ENCODE measurements at regions not wholly inside any gene's neighbourhood (a gene's known extent, or its start where the extent isn't known, plus 50 kb on each side); places are given as distances from the start of the nearest gene placed in this dataset.

- TF ChIP-seq TCF4 (CRISPR knock-in tag; IDR thresholded peaks at IDR 0.05; ENCODE audit: borderline replicate concordance), result no peak
- no peak for TF ChIP-seq GLIS3 (CRISPR knock-in tag; IDR thresholded peaks at IDR 0.05)
- no peak for TF ChIP-seq BACH2 (CRISPR knock-in tag; IDR thresholded peaks at IDR 0.05; ENCODE audit: borderline replicate concordance)
- TF ChIP-seq TOX (CRISPR knock-in tag; IDR thresholded peaks at IDR 0.05; ENCODE audit: borderline replicate concordance), result no peak
- TF ChIP-seq, protein P1, sequence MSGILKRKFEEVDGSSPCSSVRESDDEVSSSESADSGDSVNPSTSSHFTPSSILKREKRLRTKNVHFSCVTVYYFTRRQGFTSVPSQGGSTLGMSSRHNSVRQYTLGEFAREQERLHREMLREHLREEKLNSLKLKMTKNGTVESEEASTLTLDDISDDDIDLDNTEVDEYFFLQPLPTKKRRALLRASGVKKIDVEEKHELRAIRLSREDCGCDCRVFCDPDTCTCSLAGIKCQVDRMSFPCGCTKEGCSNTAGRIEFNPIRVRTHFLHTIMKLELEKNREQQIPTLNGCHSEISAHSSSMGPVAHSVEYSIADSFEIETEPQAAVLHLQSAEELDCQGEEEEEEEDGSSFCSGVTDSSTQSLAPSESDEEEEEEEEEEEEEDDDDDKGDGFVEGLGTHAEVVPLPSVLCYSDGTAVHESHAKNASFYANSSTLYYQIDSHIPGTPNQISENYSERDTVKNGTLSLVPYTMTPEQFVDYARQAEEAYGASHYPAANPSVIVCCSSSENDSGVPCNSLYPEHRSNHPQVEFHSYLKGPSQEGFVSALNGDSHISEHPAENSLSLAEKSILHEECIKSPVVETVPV (CRISPR knock-in tag; IDR thresholded peaks at IDR 0.05), result no peak
- no peak for TF ChIP-seq PATZ1 (CRISPR knock-in tag; IDR thresholded peaks at IDR 0.05; ENCODE audit: borderline replicate concordance)
- no peak for TF ChIP-seq ESRRG (CRISPR knock-in tag; IDR thresholded peaks at IDR 0.05)
- no peak for TF ChIP-seq POU6F1 (CRISPR knock-in tag; IDR thresholded peaks at IDR 0.05; ENCODE audit: borderline replicate concordance, low read depth)
- TF ChIP-seq ARNTL (CRISPR knock-in tag; IDR thresholded peaks at IDR 0.05; ENCODE audit: borderline replicate concordance, low read depth), result no peak
- no peak for TF ChIP-seq ZNF70 (CRISPR knock-in tag; IDR thresholded peaks at IDR 0.05)
- TF ChIP-seq OSR1 (CRISPR knock-in tag; IDR thresholded peaks at IDR 0.05), result no peak
- TF ChIP-seq SNAI2 (CRISPR knock-in tag; IDR thresholded peaks at IDR 0.05), result no peak
- no peak for TF ChIP-seq TSHZ2 (CRISPR knock-in tag; IDR thresholded peaks at IDR 0.05)
- no peak for TF ChIP-seq ZFP3 (CRISPR knock-in tag; IDR thresholded peaks at IDR 0.05)
- no peak for TF ChIP-seq ZNF8 (CRISPR knock-in tag; IDR thresholded peaks at IDR 0.05)
- ATAC-seq, result no peak
Observed at GRCh38 chr12:72082986-72083820, 144.6 kb downstream of the TPH2 start.

DNA sequence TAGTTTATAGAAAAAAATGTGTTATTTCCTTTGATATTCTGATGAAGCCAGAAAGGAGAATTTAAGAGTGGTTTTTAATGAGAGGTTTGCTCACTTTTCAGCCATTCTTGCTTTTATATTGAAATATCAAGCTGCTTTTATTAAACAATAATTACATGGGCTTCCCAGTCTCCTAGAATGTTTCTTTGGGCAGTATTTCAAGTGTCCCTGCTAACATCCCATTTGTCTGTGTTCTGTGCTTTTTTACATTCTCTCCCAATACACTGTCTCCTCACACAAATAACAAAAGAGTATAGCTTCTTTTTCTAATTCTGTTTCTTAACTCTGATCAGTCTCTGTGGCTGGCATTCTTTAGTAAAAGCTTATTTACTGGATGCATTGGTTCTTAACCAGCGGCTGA, 145.4 kb downstream of the TPH2 start:
- no peak for ATAC-seq
- TF ChIP-seq CREB5 (CRISPR knock-in tag; IDR thresholded peaks at IDR 0.05; ENCODE audit: low read depth) (no peak), PPARA (CRISPR knock-in tag; IDR thresholded peaks at IDR 0.05; ENCODE audit: borderline replicate concordance) (no peak), BACH2 (CRISPR knock-in tag; IDR thresholded peaks at IDR 0.05; ENCODE audit: borderline replicate concordance) (no peak), POU6F1 (CRISPR knock-in tag; IDR thresholded peaks at IDR 0.05; ENCODE audit: borderline replicate concordance, low read depth) (no peak), RARB (CRISPR knock-in tag; IDR thresholded peaks at IDR 0.05) (no peak), TCF4 (CRISPR knock-in tag; IDR thresholded peaks at IDR 0.05; ENCODE audit: borderline replicate concordance) (no peak), SNAI2 (CRISPR knock-in tag; IDR thresholded peaks at IDR 0.05) (no peak), ZNF8 (CRISPR knock-in tag; IDR thresholded peaks at IDR 0.05) (no peak), ESRRG (CRISPR knock-in tag; IDR thresholded peaks at IDR 0.05) (no peak), ZNF70 (CRISPR knock-in tag; IDR thresholded peaks at IDR 0.05) (no peak), ZC3H10 (CRISPR knock-in tag; IDR thresholded peaks at IDR 0.05) (no peak), ARNTL (CRISPR knock-in tag; IDR thresholded peaks at IDR 0.05; ENCODE audit: borderline replicate concordance, low read depth) (no peak), ZNF565 (CRISPR knock-in tag; conservative IDR thresholded peaks at IDR 0.05; ENCODE audit: low read depth) (no peak), TOX (CRISPR knock-in tag; IDR thresholded peaks at IDR 0.05; ENCODE audit: borderline replicate concordance) (no peak), ZFP30 (CRISPR knock-in tag; IDR thresholded peaks at IDR 0.05) (no peak), OSR1 (CRISPR knock-in tag; IDR thresholded peaks at IDR 0.05) (no peak), ISL1 (CRISPR knock-in tag; IDR thresholded peaks at IDR 0.05) (no peak)
- TF ChIP-seq, protein P1 (CRISPR knock-in tag; IDR thresholded peaks at IDR 0.05), result no peak
